ENCODE measurements at regions not wholly inside any gene's neighbourhood (a gene's known extent, or its start where the extent isn't known, plus 50 kb on each side); places are given as distances from the start of the nearest gene placed in this dataset.

DNA sequence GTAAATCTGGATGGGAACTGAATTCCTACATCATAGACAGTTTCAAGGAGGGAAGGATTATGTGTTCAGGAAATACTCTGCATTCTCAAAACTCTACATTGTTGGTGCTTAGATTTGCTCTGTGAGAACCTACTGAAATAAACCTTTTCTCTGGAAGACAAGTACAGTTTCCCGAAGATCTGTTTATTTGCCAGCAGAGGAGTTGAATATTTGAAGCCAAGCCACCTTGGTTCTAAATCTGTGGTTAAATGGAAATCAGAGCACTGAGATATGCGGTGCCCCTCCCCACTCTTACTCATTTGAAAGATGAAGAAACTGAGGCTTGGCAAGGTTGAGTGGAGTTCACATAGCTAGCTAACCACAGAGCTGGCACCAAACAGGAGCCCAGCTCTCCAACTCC, 146.3 kb upstream of the CTAGE1 start:
- Histone ChIP-seq H3K4me1 (peaks cover 10% of the 10 kb centered on the region), H3K36me3 (no peaks in the 10 kb centered on the region), H3K4me3 (no peak overlapping the region), H3K27me3 (ENCODE audit: low read depth) (no peaks in the 10 kb centered on the region), H3K27ac (no peak overlapping the region), H3K9me3 (no peaks in the 10 kb centered on the region)
- intact Hi-C loops (cut with DNase I): no loop called here
- TF ChIP-seq, protein P1, sequence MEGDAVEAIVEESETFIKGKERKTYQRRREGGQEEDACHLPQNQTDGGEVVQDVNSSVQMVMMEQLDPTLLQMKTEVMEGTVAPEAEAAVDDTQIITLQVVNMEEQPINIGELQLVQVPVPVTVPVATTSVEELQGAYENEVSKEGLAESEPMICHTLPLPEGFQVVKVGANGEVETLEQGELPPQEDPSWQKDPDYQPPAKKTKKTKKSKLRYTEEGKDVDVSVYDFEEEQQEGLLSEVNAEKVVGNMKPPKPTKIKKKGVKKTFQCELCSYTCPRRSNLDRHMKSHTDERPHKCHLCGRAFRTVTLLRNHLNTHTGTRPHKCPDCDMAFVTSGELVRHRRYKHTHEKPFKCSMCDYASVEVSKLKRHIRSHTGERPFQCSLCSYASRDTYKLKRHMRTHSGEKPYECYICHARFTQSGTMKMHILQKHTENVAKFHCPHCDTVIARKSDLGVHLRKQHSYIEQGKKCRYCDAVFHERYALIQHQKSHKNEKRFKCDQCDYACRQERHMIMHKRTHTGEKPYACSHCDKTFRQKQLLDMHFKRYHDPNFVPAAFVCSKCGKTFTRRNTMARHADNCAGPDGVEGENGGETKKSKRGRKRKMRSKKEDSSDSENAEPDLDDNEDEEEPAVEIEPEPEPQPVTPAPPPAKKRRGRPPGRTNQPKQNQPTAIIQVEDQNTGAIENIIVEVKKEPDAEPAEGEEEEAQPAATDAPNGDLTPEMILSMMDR (IDR thresholded peaks at IDR 0.05): no peak
- no peak for ATAC-seq
- DNase-seq: no peak

GRCh38 chr18:22566703-22567420, 149.1 kb upstream of the CTAGE1 start:
- no peaks in the 10 kb centered on the region for H3K36me3 ChIP-seq
- H3K27ac ChIP-seq: no peak overlapping the region
- intact Hi-C loops (cut with DNase I): no loop called here
- ATAC-seq (no peak), DNase-seq (no peak)
- H3K4me3 ChIP-seq: no peak overlapping the region
- TF ChIP-seq, protein P1 (IDR thresholded peaks at IDR 0.05): no peak
- no peaks in the 10 kb centered on the region for H3K4me1 ChIP-seq
- no peaks in the 10 kb centered on the region for H3K27me3 ChIP-seq (ENCODE audit: low read depth)
- H3K9me3 ChIP-seq: no peaks in the 10 kb centered on the region

- intact Hi-C loops (cut with DNase I): no loop called here
These were observed 150.1 kb upstream of the CTAGE1 start for GRCh38 chr18:22567794-22568193.

DNA sequence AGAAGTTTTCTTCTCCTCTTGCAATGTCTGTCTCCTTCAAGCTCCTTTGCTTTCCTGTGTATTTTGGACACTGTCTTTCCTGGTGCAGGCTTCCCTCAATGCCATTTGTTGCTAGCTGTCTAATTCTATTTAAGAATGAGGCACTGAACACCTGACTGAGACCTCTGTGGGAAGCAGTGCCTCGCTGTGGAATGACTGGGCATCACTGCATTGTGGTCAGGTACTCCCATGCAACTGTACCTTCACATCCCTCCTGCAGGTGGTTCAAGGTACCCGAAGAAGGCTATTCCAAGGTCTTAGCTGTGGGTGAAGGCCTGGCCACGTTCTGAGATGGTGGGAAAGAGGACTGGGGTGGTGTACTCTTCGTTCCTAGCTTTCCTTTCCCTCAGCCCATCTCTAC, 152.8 kb upstream of the CTAGE1 start:
- intact Hi-C loops (cut with DNase I): no loop called here
- DNase-seq (no peak), ATAC-seq (no peak)
- Histone ChIP-seq H3K36me3 (no peaks in the 10 kb centered on the region), H3K9me3 (no peaks in the 10 kb centered on the region), H3K27me3 (ENCODE audit: low read depth) (no peaks in the 10 kb centered on the region), H3K27ac (no peak overlapping the region), H3K4me3 (no peak overlapping the region), H3K4me1 (no peaks in the 10 kb centered on the region)
- TF ChIP-seq, protein P1 (IDR thresholded peaks at IDR 0.05): no peak

More at GRCh38 chr18:22567794-22568193, 150.1 kb upstream of the CTAGE1 start:
- no peak overlapping the region for H3K4me3 ChIP-seq
- TF ChIP-seq, protein P1 (IDR thresholded peaks at IDR 0.05): no peak
- H3K27me3 ChIP-seq (ENCODE audit: low read depth): no peaks in the 10 kb centered on the region
- no peaks in the 10 kb centered on the region for H3K36me3 ChIP-seq
- DNase-seq (no peak), ATAC-seq (no peak)
- H3K4me1 ChIP-seq: no peaks in the 10 kb centered on the region
- H3K9me3 ChIP-seq: no peaks in the 10 kb centered on the region
- H3K27ac ChIP-seq: no peak overlapping the region

DNA sequence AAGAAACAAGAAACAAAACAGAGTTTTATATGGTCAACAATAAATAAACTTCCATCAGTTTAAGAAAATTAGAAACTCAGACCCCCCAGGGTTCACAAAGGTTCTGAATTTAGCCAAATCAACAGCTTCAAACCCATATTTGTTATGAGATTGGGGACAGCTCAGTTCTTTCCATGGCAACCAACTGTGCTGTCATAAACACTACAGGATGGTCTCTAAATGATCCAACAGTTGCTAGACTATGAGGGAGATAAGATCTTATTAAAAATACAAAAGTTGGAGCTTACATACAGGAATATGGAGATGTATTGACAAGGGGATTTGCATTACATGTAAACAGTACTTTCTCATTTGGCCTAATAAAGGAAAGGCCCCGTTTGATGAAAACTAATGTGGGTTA, 154.6 kb upstream of the CTAGE1 start:
- no peaks in the 10 kb centered on the region for H3K27me3 ChIP-seq (ENCODE audit: low read depth)
- no peaks in the 10 kb centered on the region for H3K9me3 ChIP-seq
- ATAC-seq: no peak
- H3K36me3 ChIP-seq: no peaks in the 10 kb centered on the region
- H3K27ac ChIP-seq: no peak overlapping the region
- H3K4me1 ChIP-seq: no peaks in the 10 kb centered on the region
- H3K4me3 ChIP-seq: no peak overlapping the region
- TF ChIP-seq, protein P1 (IDR thresholded peaks at IDR 0.05): no peak
- intact Hi-C loops (cut with DNase I): no loop called here
- no peak for DNase-seq
